LNCaP clone FGC (cell line): ENCODE measurements at regions not wholly inside any gene's neighbourhood (a gene's known extent, or its start where the extent isn't known, plus 50 kb on each side); places are given as distances from the start of the nearest gene placed in this dataset.

Experiments used
- DNase-seq: peaks from one replicate; pipeline ENCODE4 v3.0.0-alpha.2; 2011; ENCODE audit warnings: low read depth
- H3K4me3 ChIP-seq: 2 replicates; pipeline ENCODE4 v1.5.1; 2011; ENCODE audit warnings: mild to moderate bottlenecking, low read depth, low read length, control low read depth
- TF ChIP-seq, protein P1 (sequence below): IDR thresholded peaks from 2 replicates; pipeline ENCODE4 v1.5.1; 2012; ENCODE audit warnings: mild to moderate bottlenecking; ENCODE audit not compliant: control insufficient read depth, insufficient read depth; ENCODE audit errors: extremely low read depth

DNA sequence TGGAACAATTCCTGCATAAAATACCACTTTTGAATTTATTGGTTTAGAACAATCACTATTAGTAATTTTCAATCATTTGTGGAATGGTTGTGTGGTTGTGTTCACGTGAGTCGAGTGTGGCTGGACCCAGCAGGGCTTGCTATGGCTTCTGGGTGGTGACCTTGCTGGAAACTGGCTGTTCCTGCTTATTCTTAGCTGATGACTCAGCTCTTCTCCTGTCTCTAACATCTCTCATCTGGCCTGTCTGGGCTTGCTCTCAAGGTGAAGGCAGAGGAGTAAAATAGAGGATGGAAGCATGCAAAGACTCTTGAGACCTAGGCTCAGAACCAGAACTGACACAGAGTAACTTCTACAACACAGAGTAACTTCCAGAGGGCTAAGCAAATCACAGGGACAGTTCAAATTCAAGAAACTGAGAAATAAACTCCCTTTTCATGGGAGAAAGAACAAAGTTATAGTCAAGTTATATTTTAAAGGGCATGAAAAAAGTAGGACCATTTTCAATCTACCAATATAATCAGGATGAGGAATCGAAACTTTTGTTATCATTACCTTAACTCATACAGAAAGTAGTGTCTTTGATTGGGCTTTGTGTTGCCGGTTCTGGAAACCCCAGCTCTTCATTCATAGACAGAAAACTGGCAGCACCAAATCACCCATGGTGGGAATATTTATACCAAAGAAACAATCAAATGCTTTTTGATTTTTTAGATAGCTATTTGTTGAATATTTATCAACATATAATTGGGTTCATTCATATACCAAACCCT, 665.1 kb downstream of the CDH18 start:
- TF ChIP-seq, protein P1, sequence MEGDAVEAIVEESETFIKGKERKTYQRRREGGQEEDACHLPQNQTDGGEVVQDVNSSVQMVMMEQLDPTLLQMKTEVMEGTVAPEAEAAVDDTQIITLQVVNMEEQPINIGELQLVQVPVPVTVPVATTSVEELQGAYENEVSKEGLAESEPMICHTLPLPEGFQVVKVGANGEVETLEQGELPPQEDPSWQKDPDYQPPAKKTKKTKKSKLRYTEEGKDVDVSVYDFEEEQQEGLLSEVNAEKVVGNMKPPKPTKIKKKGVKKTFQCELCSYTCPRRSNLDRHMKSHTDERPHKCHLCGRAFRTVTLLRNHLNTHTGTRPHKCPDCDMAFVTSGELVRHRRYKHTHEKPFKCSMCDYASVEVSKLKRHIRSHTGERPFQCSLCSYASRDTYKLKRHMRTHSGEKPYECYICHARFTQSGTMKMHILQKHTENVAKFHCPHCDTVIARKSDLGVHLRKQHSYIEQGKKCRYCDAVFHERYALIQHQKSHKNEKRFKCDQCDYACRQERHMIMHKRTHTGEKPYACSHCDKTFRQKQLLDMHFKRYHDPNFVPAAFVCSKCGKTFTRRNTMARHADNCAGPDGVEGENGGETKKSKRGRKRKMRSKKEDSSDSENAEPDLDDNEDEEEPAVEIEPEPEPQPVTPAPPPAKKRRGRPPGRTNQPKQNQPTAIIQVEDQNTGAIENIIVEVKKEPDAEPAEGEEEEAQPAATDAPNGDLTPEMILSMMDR: no peak
- no peak for DNase-seq
- H3K4me3 ChIP-seq: no peak overlapping the region

DNA sequence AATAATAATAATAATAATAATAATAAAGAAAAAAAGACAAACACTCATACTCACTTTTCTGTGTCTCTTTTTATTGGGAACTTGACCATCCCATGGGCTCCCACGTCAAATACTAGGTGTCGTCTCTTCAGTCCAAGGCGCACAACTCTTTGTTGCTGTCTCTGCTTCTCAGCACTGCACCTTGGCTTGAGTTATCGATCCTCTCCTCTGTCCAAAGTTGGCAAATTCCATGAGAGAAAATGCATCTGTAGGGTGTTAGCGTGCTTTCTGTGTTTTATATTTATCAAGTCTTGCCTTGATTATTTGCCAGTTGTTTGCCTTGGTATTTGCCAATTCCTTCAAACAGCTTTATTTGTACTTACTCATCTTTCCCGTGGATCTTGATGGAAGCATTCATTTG, 653.7 kb downstream of the CDH18 start:
- TF ChIP-seq, protein P1: no peak
- H3K4me3 ChIP-seq: no peak overlapping the region
- no peak for DNase-seq

DNA sequence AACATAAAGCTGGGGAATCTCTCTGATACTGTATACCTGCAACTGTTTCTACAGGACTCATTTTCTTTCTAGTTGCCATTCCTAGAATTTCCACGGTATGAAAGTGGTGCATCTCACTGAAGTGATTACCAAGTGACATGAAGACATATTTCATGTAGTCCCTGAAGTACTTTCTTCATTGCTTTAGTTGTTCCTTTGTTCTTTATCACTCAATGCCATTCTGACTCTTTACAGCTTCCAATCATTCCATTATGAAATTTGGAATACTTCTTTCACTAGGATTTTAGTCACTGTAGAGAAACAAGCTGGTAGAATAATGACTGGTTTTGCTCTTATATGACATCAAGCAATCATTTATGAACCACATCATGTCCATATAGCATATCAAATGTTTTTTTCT, 645.1 kb downstream of the CDH18 start:
- DNase-seq: no peak
- H3K4me3 ChIP-seq: no peak overlapping the region
- TF ChIP-seq, protein P1: no peak

DNA sequence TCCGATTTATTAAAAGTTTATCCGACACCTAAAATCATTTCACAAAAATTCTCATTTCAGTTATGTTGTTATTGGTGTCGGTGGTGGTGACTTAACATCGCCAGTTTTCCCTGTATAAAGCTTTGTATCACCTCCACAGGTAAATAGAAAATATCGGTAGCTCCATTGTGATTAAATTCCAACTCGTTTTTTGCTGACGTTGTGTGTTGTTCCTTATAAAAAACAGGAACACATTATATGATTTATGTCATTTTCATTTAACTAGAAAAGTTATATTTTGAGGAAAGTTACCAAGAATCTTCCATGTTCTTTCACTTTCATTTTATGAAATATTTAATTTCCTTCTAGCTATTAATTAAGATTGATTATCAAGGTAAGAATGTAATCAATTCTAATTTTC, 635.9 kb downstream of the CDH18 start:
- TF ChIP-seq, protein P1: no peak
- no peak for DNase-seq
- H3K4me3 ChIP-seq: no peak overlapping the region

DNA sequence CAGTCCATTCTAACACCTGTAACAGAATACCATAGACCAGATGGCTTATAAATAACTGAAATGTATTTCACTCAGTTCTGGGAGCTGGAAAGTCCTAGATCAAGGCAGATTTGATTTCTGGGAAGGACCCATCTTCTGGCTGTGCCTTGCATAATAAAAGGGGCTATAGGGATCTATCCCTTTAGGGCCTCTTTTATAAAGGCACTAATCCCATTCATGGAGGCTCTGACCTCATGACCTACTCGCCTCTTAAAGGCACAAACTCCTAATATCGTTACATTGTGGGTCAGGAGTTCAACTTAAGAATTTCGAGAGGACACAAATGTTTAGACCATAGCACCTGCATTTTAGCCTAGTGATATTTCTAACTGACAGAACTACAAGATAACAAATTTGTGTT, 619.0 kb downstream of the CDH18 start:
- TF ChIP-seq, protein P1: no peak
- DNase-seq: no peak
- H3K4me3 ChIP-seq: no peak overlapping the region

DNA sequence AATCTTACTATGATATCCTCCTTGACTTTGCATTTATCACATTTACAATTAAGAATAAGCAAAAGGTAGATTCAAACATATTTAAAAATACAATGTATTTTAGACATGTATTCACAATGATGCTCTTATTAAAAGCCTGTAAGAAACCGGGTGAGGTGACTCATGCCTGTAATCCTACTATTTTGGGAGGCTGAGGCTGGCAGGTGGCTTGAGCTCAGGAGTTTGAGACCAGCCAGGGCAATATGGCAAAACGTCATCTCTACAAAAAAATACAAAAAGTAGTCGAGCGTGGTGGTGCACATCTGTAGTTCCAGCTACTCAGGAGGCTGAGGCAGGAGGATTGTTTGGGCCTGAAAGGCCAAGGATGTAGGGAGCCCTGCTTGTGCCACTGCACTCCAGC, 618.4 kb downstream of the CDH18 start:
- no peak overlapping the region for H3K4me3 ChIP-seq
- TF ChIP-seq, protein P1: no peak
- no peak for DNase-seq
